GM19455 (cell line): ENCODE measurements at regions not wholly inside any gene's neighbourhood (a gene's known extent, or its start where the extent isn't known, plus 50 kb on each side); places are given as distances from the start of the nearest gene placed in this dataset.
"Not testable (repeated sequence)": the region's sequence is repeated elsewhere in the genome, so short reads cannot be mapped to it uniquely, and the experiment has no call there.

ENCODE experiments used
- ATAC-seq: cut with Tn5 transposase; IDR thresholded peaks from one replicate; pipeline ENCODE4 v1.9.1; 2021; ENCODE audit not compliant: unreplicated experiment

GRCh38 chr4:149983931-149984330 is 94.3 kb upstream of the DCLK2 start:
- ATAC-seq: no peak

- no peak for ATAC-seq
Measured at GRCh38 chr4:149985981-149986380, 92.3 kb upstream of the DCLK2 start.

DNA sequence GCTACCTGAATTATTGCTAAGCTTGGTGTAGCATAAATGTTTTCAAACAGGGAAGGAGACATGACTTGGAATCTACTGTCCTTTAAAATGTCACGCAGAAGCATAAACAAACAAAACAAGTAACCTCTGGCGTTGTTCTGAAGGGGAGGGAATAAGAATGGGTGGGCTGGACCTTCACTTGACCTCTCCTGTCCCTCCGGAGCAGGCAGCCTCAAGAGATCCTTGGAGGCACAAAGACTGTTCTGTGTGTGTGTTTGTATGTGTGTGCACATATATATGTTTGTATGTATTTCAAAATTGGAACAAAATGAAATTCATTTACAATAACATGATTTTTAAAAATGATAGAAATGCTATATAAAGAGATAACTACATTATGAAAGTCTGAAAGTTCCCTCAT is 91.3 kb upstream of the DCLK2 start:
- ATAC-seq: no peak

- no peak for ATAC-seq
Measured at GRCh38 chr4:149987330-149988086, 90.7 kb upstream of the DCLK2 start.

DNA sequence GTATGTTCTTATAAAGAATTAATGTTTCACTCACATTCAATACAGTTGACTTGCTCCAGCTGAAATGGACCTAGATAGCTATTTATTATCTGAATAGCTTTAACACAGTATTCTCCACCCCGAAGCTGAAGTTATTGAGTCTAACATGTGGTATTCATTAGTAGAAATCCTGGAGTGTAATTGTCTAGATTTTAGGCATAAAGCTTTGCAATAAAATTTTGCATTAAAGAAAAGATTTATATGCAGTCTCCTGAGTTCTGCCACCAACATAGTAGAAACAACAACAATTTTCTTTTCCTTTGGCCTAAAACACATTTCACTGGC is 90.2 kb upstream of the DCLK2 start:
- ATAC-seq: no peak

- no peak for ATAC-seq
Measured at GRCh38 chr4:149993030-149993429, 85.2 kb upstream of the DCLK2 start.

GRCh38 chr4:149995134-149995756 is 83.0 kb upstream of the DCLK2 start:
- no peak for ATAC-seq

DNA sequence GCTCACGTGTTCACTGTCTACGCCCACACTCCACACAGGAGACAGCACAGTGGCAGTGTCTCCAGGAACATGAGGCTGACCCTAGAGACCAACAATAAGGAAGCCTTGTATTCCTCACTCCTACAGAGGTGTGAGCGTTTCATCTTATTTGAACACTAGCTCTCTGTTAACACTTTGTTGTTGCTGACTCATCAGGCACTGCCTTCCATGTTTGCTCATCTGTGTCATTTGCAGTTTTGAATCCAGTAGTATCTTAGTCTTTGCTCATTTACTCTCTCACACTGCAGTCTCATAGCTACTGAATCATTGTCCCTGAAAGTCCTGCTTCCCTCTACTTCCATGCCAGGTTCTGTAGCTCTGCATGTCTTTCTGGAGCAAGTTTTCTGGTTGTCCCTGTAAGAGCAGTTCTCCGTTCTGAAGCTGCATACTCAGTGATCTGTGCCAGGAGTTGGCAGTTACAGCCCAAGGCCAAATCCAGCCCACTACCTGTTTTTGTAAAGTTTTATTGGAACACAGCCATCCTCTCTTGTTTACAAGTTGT is 80.3 kb upstream of the DCLK2 start:
- no peak for ATAC-seq

DNA sequence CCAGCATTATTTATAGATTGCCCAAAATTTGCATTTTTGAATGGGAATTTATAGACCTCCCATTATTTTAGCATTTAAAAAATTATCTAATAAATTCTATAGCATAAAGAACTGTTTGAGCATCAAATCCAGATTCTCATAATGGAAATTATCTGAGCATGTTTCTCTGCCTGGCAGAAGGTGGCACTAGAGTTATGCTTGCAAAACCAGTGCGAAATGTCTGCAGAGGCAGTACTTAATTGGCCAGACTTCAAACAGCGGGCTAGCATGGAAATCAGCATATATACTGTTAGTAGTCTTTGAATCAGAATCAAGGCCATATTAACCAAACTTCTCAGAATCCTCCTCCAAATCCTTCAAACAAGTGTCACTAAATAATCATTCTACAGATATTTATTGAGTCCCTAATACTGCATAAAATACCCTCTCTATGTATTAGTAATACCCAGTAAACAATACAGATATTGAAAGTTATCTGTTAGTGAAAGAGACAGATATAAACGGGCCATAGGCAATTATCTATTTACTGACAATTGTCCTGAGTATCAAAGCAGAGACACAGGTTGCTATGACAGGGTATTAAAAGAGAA is 78.7 kb upstream of the DCLK2 start:
- no peak for ATAC-seq

DNA sequence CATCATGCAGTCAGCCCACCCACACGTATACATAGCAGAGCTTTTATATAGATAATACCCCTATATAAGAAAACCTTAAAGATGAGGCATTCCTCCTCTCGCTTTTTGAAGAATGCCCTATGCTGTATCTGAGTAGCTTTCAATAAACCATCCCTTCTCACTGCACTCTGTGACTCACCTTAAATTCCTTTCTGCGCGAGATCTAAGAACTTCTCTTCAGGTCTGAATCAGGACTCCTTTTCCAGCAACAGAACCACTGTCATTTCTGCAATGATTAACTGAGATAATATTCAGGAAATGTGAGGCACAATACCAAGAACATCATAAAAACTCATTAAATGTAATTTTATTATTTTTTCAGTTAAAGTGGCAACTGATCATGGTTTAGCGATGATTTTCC is 76.4 kb upstream of the DCLK2 start:
- ATAC-seq: no peak

GRCh38 chr4:150002561-150002960 is 75.7 kb upstream of the DCLK2 start:
- no peak for ATAC-seq

- no peak for ATAC-seq
Measured at GRCh38 chr4:150004481-150004880, 73.8 kb upstream of the DCLK2 start.

DNA sequence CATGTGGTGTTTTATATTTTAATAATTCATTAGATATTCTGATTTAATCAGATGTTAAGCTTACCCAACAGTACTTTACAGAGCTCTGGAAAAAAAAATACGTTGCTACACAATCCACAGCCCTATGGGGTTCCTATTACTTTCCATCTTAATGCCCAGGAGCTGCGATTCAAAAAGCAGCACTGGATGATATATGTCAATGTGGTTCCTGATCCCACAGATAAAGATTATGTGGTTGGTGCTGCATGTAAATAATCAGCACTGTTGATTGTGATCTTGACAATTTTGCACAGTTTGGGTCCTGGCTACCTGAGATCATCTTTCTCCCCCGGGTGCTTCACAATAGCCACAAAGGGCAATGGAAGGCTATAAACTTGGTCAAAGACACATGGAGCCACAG is 72.7 kb upstream of the DCLK2 start:
- ATAC-seq: no peak

- no peak for ATAC-seq
Measured at GRCh38 chr4:150006197-150006596, 72.0 kb upstream of the DCLK2 start.

- ATAC-seq: no peak
Measured at GRCh38 chr4:150007512-150007911, 70.7 kb upstream of the DCLK2 start.

- ATAC-seq: no peak
Measured at GRCh38 chr4:150008546-150008945, 69.7 kb upstream of the DCLK2 start.

DNA sequence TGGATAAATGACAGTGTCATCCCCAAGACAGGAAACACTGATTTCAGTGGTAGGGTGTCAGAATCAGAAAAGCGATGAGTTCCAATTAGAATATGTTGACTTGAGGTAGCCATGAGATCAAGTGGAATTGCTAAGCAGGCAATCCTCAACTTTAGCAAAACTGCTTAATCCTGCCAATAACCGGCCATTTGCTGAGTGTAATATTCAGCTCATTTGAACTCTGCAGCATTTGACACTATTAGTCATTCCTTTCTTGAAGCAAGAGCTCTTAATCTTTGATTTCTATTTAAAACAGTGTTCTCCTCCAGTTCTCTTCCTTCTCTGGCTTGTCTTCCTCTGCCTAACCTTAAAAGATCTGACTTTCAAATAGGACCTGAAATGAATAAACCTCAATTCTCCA is 68.7 kb upstream of the DCLK2 start:
- no peak for ATAC-seq

- ATAC-seq: no peak
Measured at GRCh38 chr4:150010525-150011126, 67.6 kb upstream of the DCLK2 start.

GRCh38 chr4:150012851-150013360 is 65.3 kb upstream of the DCLK2 start:
- ATAC-seq: no peak

GRCh38 chr4:150015910-150016309 is 62.3 kb upstream of the DCLK2 start:
- ATAC-seq: not testable (repeated sequence)

GRCh38 chr4:150016621-150017020 is 61.6 kb upstream of the DCLK2 start:
- not testable (repeated sequence) for ATAC-seq

GRCh38 chr4:150018257-150018656 is 60.0 kb upstream of the DCLK2 start:
- ATAC-seq: no peak
